HG03066 (cell line): ENCODE measurements at regions not wholly inside any gene's neighbourhood (a gene's known extent, or its start where the extent isn't known, plus 50 kb on each side); places are given as distances from the start of the nearest gene placed in this dataset.
A peak's percentile ranks its signal among the peaks of the same experiment; 100 is the strongest.

Experiments used
- ATAC-seq: cut with Tn5 transposase; IDR thresholded peaks from one replicate; pipeline ENCODE4 v1.9.1; 2021; ENCODE audit warnings: low read depth; ENCODE audit not compliant: unreplicated experiment

- ATAC-seq = no peak
Observed at GRCh38 chr11:131044851-131045250, 128.6 kb upstream of the SNX19 start.

GRCh38 chr11:131052367-131052766 is 136.1 kb upstream of the SNX19 start:
- no peak for ATAC-seq

GRCh38 chr11:131056036-131056435 is 139.8 kb upstream of the SNX19 start:
- ATAC-seq = no peak

- ATAC-seq = no peak
Observed at GRCh38 chr11:131063638-131064037, 147.4 kb upstream of the SNX19 start.

GRCh38 chr11:131064373-131064991 is 148.2 kb upstream of the SNX19 start:
- ATAC-seq = peak; percentile 57

- no peak for ATAC-seq
Observed at GRCh38 chr11:131065435-131066413, 149.4 kb upstream of the SNX19 start.

GRCh38 chr11:131066551-131066950 is 150.3 kb upstream of the SNX19 start:
- no peak for ATAC-seq

GRCh38 chr11:131070365-131070764 is 154.1 kb upstream of the SNX19 start:
- ATAC-seq = no peak

- ATAC-seq = no peak
Observed at GRCh38 chr11:131073167-131073566, 156.9 kb upstream of the SNX19 start.

GRCh38 chr11:131074573-131074972 is 158.3 kb upstream of the SNX19 start:
- ATAC-seq = no peak

- ATAC-seq = no peak
Observed at GRCh38 chr11:131077340-131077739, 161.1 kb upstream of the SNX19 start.

- ATAC-seq = no peak
Observed at GRCh38 chr11:131079036-131079435, 162.8 kb upstream of the SNX19 start.

GRCh38 chr11:131089727-131090245 is 173.5 kb upstream of the SNX19 start:
- no peak for ATAC-seq

GRCh38 chr11:131092469-131092868 is 176.2 kb upstream of the SNX19 start:
- ATAC-seq = no peak

GRCh38 chr11:131094827-131095226 is 178.5 kb upstream of the SNX19 start:
- ATAC-seq = no peak

- no peak for ATAC-seq
Observed at GRCh38 chr11:131095511-131096185, 179.4 kb upstream of the SNX19 start.

- no peak for ATAC-seq
Observed at GRCh38 chr11:131099013-131099412, 182.7 kb upstream of the SNX19 start.

GRCh38 chr11:131099746-131100145 is 183.5 kb upstream of the SNX19 start:
- ATAC-seq = no peak

- ATAC-seq = no peak
Observed at GRCh38 chr11:131108760-131109159, 192.5 kb upstream of the SNX19 start.

- no peak for ATAC-seq
Observed at GRCh38 chr11:131109257-131109656, 193.0 kb upstream of the SNX19 start.

GRCh38 chr11:131109790-131110189 is 193.5 kb upstream of the SNX19 start:
- ATAC-seq = no peak
